ENCODE measurements at regions not wholly inside any gene's neighbourhood (a gene's known extent, or its start where the extent isn't known, plus 50 kb on each side); places are given as distances from the start of the nearest gene placed in this dataset.

DNA sequence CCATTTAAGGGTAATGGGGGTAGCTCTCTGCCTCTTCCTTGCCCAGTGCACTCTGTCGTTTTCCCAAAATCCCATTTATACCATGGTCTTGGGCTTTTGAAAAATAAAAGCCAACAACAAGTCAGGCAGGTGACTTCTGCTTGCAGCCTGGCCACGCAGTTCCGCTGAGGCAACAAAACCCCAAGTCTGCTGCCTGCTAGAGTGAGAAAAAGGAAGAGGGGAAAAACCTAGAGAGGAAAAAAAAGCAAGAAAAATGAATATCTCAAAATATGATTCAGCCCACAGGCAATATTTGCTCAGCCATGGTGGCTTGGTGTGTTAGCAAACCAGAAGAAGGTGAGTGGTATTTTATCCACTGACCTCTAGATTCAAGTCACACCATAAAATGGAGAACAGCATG lies 148.2 kb upstream of the FSTL4 start:
- no peak for DNase-seq

DNA sequence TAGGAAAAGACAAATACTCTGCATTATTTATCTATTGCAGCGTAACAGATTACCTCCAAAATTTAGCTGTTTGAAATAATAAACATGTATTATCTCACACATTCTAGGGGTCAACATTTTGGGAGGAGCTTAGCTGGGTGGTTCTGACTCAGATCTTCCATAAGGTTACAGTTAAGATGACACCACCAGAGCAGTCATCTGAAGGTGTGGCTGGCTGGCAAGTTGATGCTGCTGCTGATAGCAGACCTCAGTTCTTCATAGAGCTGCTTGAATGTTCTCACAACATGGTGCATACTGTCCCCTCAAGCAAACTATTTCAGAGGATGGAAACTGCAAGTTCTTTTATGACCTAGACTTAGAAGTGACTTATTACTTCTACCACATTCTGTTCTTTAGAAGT lies 146.3 kb upstream of the FSTL4 start:
- no peak for DNase-seq

DNA sequence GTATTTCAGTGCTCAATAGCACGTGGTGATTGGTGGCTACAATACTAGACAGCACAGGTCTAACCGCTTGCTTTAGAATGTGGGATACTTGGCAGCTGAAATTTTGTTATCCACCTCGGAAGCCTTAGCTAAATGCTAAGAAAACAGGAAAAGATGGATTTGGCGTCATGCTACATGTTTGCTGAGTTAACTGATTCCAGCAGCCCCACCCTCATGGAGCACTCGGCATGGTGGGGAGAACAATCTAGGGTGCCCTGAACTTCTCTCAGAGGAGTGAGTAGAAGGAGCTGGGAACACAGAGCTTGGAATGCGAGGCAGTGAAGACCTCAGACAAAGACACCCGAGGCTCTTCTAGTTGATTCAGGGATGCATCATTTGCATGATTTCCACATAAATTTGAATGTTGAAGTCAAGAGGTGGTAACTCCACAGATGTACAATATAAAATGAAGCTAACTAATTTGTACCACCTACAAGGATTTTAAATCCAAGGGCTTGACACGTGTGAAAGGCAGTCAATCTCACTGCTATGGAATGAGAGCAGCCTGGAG lies 145.1 kb upstream of the FSTL4 start:
- no peak for DNase-seq

- no peak for DNase-seq
These were observed 144.4 kb upstream of the FSTL4 start for GRCh38 chr5:133756756-133757155.

GRCh38 chr5:133756036-133756435 lies 143.7 kb upstream of the FSTL4 start:
- no peak for DNase-seq

DNA sequence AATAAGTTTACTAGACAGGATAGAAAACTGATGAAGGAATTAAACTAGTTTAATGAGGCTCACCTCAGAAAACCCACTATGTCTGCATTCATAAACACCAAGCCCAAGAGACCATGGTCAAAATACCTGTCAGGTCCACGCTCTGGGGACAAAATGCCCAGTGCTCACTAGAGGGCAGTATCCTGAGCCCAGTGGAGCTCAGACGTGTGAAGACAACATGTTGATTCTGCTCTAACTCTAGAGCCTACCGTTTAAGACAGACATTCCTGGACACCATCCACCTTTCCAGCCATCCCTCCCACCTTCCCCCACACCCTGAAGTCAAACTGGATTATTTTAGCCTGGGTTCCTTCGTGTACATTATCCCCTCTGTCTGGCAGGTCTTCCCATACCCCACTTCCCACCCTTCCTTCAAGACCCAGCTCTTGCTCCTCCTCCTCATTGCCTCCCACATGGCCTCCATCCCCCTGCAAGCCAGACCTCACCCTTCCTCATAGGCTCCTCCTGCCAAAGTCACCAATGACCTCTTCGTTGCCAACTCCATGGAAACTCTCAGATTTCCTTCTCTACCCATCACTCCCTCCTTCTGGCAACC lies 142.3 kb upstream of the FSTL4 start:
- DNase-seq = no peak

DNA sequence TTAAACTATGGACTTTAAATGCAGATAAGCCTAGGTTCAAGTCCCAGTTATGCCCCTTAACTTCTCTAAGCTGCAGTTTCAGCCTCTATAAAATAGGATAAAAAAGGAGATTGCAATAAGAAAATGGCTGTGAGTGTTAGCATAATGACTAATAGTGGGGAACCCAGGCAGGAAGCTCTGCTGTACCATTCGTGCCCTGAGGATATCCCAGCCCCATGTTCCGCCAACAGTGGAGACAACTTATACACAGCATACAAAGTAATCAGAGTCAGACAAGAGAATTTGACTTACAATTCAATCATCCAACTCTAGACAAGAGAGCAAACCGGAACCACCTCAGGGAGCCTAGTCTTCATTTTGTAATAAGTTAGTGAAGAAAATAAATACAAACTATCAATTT lies 141.5 kb upstream of the FSTL4 start:
- DNase-seq = no peak

GRCh38 chr5:133751846-133752245 lies 139.5 kb upstream of the FSTL4 start:
- no peak for DNase-seq

DNA sequence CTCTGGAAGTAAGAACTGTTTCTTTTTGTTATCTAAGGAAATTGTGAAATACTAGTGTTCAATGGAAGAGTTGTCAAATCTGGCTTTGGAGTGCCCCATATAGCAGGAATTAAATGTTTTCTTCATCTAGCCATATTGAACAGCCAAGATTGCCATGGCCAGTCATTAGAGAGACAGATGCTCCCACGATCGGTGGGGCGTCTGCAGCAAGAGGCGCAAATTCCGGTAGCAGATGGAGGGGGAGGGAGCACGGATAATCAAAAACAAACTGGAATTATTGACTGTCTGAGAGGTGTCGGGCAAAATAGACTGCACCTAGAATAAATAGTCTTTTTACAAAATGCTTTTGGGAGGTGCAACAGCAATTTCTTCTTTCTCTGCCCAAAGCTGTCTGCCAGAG lies 139.1 kb upstream of the FSTL4 start:
- no peak for DNase-seq

DNA sequence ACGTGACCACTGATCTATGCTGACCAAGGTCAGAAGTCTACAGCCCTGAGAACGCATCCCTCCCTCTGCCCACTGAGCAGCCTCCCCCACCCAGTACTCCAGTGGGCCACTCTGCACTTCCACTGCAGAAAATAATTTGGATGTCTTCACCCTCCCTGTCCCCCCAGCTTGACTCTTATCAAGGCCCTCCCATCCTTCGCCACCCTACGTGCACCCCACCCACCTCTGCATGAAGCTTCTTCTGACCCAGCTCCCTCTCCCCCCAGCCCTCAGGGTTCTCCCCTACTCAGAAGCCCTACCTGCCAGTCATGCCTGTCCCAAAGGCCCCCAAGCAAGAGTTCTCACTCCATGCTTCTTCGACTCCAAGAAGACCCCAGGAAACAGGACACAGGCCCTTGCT lies 138.5 kb upstream of the FSTL4 start:
- no peak for DNase-seq

DNA sequence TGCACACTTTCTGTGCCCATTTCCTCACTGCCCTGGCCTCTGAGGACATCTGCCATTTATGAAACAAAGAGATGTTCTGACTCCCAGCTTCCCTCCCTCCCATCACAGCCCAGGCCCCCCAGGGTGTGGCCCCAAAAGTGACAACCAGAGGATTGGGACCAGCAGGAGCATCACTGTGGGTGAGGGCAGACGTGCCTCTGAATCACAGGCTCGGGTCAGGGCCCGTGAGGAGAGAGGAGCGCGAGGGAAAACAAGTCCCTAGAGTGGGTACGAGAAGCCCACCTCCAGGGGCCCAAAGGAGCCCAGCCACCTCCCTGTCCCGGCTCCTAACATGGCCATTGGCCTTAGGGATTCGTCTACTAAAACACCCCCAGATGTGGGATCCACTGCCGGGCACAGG lies 138.0 kb upstream of the FSTL4 start:
- no peak for DNase-seq

DNA sequence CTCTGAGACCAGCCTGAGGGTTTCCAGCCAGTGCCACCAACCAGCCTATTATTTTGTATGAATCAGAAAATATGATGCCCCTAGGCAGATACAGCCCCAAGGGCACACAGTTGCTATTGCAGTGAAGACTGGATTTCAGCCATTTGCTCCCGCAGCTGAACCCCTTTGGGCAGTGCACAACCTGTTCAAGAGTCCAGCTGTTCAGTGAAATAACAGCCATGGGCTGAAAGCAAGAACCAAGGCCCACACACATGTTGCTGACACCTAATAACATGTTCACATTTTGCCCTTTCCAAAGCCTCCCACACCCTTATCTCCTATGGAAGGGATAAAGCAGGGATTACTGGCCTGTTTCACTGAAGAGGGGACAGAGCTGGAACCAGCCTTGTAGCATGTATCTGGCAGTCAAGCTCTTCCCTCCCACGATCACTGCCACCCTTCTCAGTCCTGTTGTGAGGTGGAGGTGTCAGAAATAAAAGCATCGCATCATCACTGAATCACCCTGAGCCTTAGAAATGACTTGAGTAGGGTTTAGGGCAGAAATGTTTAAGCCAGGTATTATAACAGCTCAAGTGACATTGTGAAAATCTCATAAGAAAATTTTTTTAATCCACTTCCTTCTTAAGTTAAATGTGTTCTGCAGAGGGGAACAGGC lies 137.1 kb upstream of the FSTL4 start:
- no peak for DNase-seq

- DNase-seq = no peak
These were observed 134.5 kb upstream of the FSTL4 start for GRCh38 chr5:133746834-133747233.

- no peak for DNase-seq
These were observed 132.6 kb upstream of the FSTL4 start for GRCh38 chr5:133744960-133745308.

DNA sequence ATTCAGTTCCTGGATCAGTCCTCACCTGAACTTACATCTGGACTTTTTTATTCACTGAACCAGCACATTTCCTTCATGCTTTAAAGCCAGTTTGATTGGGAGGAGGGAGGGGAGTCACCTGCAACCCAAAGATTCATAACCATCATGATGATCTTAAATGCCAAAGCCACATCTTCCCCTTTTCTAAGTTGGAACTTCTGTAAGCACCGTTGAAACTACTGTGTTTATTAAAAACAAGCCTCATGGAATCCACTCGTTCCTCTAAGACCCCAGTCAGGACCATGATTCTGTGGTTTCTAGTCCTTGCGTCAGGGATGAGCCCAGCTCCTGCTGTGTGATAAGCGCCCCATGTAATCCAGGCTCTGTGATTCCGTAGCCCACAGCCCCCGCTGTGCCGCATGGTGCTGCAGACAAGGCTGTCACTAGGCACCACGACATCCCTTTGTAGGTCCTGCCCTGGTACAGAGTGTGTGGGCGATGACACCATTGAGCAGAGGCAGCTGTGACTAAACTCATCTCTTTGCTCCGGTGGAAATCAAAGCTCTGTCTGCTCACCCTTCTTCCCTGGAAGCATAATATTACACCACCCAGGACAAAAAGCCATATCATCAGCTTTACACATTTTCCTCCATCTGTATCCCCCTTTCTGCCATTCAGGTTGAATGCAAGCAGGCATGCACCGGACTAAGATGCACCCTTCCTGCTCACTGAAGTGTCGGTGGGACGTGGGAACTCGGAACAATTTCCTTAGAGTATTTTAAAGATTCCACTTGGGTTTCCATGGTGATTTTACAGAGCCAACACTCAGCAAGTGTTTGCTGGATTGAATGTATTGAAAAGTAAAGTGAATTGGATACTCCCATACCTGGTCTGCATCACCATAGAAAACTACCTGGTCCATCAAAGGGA lies 132.0 kb upstream of the FSTL4 start:
- no peak for DNase-seq

DNA sequence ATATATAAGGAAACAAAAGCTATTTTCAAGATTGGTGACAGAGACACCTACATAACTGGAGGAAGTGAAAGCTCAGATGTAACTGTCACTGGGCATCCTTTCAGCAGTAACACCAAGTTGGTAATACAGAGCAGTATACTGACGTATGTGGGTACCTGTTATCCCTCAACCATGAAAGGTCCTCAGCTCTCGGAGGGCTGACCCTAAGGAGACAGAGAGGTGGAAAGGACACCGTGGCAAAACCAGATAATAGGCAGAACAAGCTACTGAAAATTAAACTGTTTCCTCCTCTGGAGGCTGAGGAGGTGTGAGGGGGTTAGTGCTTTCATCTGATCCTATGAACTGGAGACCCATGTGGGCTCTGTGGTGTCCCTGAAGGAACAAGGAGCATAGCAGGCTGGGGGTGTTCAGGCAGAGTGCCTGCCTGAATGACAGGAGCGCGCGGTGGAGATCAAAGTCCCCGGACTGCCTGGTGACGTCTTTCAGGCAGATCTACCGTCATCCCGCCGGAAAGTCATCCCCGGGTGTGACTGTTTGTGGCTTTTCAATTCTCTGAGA lies 130.2 kb upstream of the FSTL4 start:
- DNase-seq = no peak

- DNase-seq = no peak
These were observed 129.5 kb upstream of the FSTL4 start for GRCh38 chr5:133741818-133742355.

DNA sequence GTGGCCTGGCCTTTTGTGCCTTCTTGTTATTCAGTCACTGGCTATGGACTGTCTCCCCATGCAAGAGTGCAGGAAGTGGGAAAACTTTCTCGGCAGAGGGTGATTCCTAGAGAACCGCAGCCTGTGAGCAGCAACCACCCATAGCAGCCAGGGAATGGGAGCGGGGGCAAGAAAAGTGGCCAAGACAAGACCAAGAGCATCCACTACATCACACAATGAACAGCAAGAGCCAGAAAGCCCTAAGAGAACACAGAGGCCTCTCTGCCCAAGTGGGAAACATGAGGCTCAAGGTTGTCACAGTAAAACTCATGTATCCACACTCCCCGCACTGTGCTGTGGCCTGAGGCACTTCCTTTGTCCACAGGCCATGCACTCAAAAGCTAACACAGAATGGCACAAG lies 129.1 kb upstream of the FSTL4 start:
- DNase-seq = no peak

GRCh38 chr5:133739181-133739780 lies 126.9 kb upstream of the FSTL4 start:
- no peak for DNase-seq

DNA sequence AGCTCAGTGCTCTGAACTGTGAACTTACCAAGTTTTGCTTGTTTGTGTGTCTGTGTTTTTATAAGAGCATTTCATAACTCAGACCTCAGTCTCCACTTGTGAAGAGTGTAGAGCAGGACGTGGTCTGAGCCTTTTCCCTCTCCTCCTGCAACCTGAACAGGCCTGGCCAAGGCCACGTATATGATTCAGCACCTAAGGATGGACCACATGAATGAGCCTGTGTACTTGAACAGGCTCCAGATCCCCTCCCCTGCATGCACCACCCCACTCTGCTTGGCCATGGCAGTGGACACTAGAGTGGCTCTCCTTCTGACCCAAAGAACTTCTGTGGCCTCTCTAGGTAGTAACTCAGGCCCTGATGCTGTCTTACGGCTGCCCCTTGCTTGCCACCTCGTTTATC lies 125.9 kb upstream of the FSTL4 start:
- no peak for DNase-seq

DNA sequence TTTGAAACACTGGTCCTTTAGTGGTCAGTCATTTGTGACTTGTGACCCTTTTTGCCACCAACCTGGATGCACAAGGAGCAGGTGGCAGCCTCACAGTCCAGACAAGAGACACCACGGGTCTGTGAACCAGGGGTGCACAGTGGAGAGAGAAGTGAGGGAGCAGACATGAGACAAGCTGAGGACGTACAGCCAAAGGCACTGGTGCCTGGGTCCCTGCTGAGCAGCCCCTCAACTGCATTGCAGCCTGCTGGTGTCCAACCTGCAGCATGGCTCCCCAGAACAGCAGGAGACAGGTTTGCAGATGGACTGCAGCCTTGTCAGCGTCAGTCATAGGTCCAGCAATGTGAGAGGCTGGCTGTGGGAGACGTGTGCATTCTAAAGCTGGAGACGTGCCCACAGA lies 124.2 kb upstream of the FSTL4 start:
- no peak for DNase-seq

GRCh38 chr5:133735346-133735745 lies 123.0 kb upstream of the FSTL4 start:
- no peak for DNase-seq

GRCh38 chr5:133734916-133735315 lies 122.6 kb upstream of the FSTL4 start:
- DNase-seq = no peak
